ENCODE measurements at regions not wholly inside any gene's neighbourhood (a gene's known extent, or its start where the extent isn't known, plus 50 kb on each side); places are given as distances from the start of the nearest gene placed in this dataset.

GRCh38 chr7:54847921-54848320 is 88.9 kb upstream of the SEC61G start:
- no peak for DNase-seq

GRCh38 chr7:54856856-54857255 is 97.8 kb upstream of the SEC61G start:
- no peak for DNase-seq

GRCh38 chr7:54857294-54857693 is 98.3 kb upstream of the SEC61G start:
- DNase-seq, result no peak

- DNase-seq, result no peak
Observed at GRCh38 chr7:54858008-54858692, 99.1 kb upstream of the SEC61G start.

DNA sequence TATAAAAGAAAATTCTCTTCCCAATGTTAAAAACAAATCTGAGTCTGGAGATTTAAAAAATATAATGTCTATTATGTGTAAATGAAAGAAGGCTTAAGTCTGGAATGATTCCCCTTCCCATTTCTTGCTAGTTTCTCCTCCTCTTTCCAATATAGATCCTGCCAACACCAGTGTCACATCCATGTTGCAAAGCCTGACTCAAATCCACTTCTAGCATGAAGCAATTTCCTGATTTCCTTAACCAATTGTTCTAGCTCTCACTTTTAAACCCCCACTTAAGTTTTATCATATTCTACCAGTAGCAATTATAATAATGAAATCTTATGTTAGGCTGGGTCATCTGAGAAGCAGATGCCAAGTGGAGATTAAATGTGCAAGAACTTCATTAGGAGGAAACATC is 100.1 kb upstream of the SEC61G start:
- no peak for DNase-seq

GRCh38 chr7:54859545-54859944 is 100.5 kb upstream of the SEC61G start:
- no peak for DNase-seq

DNA sequence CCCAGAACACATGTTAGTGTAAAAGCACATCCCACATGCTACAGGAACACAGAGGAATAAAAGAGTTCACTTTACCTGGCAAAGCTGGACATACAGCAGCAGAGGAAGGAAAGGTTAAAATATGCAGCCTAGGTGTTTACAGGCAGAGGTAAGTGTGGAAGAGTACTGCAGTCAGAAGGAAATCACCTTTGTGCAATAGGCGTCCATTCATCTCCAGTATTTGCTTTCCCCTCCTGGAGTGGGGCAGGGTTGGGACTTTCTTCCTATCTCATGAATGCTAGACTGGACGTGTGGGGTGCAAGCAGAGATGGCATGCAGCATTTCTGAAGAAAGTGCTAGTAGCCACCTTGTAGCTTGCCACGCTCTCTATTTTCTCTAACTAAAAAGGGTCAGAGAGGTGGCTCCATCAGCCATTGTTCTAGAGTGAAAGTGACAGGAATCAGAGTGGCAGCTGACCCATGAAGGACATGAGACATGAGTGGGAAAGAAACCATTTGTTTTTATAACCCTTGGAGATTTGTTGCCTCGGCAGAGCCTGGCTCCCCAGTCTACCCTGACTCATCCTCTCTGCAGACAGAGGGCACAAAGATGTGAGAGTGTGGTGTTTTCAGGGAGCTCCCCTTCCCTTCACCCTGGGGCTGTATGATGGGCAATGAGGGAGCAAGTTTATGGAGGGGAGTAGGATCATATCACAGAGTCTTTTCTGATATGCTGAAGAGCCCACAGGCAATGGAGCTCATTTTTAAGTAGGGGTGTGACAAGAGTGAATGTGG is 101.2 kb upstream of the SEC61G start:
- no peak for DNase-seq

- no peak for DNase-seq
Observed at GRCh38 chr7:54860843-54861242, 101.8 kb upstream of the SEC61G start.

GRCh38 chr7:54864663-54865062 is 105.7 kb upstream of the SEC61G start:
- DNase-seq, result no peak

GRCh38 chr7:54869523-54869922 is 110.5 kb upstream of the SEC61G start:
- no peak for DNase-seq

- DNase-seq, result no peak
Observed at GRCh38 chr7:54874804-54875203, 115.8 kb upstream of the SEC61G start.

GRCh38 chr7:54877683-54878082 is 118.7 kb upstream of the SEC61G start:
- DNase-seq, result no peak

DNA sequence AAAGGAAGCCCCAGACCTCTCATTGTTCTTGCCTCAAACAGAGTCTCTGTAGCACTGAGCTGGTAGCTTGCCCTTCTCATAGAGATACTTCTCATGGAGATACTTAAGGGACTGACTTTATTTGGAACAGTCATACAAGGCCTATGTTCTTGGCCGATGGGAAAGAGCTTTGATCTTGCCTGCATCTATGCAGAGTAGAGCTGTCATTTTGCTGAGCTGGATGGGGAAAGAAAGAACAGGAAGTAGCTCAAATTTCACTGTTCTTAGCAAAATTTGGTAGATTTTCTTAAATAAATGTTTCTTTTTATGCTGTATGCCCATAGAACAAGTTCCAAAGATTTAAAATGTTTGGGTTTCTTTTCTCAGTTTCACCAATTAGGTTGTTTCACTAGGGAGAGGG is 119.3 kb upstream of the SEC61G start:
- no peak for DNase-seq

DNA sequence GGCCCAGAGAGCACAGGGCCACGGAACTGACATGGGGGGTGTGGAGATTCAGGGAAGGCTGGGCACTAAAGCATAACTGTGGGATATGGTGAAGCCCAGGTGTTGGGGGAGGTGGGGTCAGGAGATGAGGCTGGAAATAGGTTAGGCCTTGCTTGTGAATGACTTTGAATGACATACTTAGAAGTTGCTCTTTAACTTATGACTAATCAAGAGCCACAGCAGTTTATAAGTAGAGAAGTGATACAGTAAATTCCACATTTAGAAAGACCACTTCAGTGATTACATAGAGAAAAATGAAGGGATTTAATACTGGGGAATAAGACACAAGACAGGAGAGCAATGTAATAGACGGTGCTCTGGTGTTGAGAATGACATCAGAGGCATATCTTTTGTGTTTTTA is 120.8 kb upstream of the SEC61G start:
- no peak for DNase-seq

GRCh38 chr7:54880326-54880989 is 121.4 kb upstream of the SEC61G start:
- DNase-seq, result no peak

- no peak for DNase-seq
Observed at GRCh38 chr7:54881816-54882520, 123.0 kb upstream of the SEC61G start.

GRCh38 chr7:54882694-54883093 is 123.7 kb upstream of the SEC61G start:
- no peak for DNase-seq

- DNase-seq, result no peak
Observed at GRCh38 chr7:54883576-54883975, 124.6 kb upstream of the SEC61G start.

DNA sequence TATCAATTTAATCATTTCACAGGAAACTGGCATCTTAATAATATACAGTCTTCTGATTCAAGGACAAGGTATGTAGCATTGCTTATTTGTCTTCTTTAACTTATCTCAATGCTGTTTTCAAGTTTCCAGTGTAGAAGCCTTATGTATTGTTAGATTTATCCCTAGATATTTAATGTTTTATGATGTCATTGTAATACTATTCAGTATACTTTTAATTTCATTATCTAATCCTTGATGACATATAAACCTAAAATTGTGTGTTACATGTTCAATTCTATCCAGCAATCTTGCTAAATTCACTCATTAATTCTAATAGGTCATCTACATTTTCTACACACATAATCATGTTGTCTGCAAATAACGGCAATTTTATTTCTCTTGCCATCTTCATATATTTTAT is 126.3 kb upstream of the SEC61G start:
- no peak for DNase-seq

- DNase-seq, result no peak
Observed at GRCh38 chr7:54888067-54888733, 129.2 kb upstream of the SEC61G start.

DNA sequence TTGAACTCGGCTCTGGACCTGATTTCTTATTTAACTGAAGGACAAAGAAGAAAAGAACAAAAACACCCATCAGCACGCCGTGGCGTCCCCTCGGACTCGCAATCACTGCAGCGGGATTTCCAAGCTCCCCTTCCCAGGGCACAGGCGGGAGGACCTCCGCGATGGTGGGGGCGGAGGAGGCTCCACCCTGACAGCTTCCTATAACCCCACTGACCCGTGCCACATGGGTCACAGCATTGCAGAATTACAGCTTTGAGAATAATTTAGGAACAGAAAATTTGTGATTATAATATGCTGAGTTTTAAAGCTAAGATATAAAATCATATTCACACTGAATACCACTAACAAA is 129.7 kb upstream of the SEC61G start:
- DNase-seq, result no peak

- no peak for DNase-seq
Observed at GRCh38 chr7:54897891-54898290, 120.9 kb upstream of the EGFR start.
